ENCODE measurements at regions not wholly inside any gene's neighbourhood (a gene's known extent, or its start where the extent isn't known, plus 50 kb on each side); places are given as distances from the start of the nearest gene placed in this dataset.
A peak's percentile ranks its signal among the peaks of the same experiment; 100 is the strongest.
"Not testable (repeated sequence)": the region's sequence is repeated elsewhere in the genome, so short reads cannot be mapped to it uniquely, and the experiment has no call there.

- H3K4me3 ChIP-seq, result no peak overlapping the region
- no peaks in the 10 kb centered on the region for H3K4me1 ChIP-seq
- H3K4me2 ChIP-seq, result no peak overlapping the region
- no peaks in the 10 kb centered on the region for H3K36me3 ChIP-seq
- no peaks in the 10 kb centered on the region for H4K20me1 ChIP-seq
- TF ChIP-seq Cebpa-rat (IDR thresholded peaks at IDR 0.05), result no peak
- no peak overlapping the region for H3K9ac ChIP-seq
- no peaks in the 10 kb centered on the region for H3K9me3 ChIP-seq (replicated peaks in 1 of 11)
- H3K27me3 ChIP-seq, result no peaks in the 10 kb centered on the region
- no peak overlapping the region for H3K27ac ChIP-seq
These were observed 116.4 kb upstream of the LRFN5 start for GRCh38 chr14:41490323-41490722.

- no peak overlapping the region for H3K27ac ChIP-seq
- no peaks in the 10 kb centered on the region for H3K9me3 ChIP-seq (replicated peaks in 1 of 11)
- no peak overlapping the region for H3K4me3 ChIP-seq
- no peaks in the 10 kb centered on the region for H3K4me1 ChIP-seq
- H4K20me1 ChIP-seq, result no peaks in the 10 kb centered on the region
- no peak overlapping the region for H3K4me2 ChIP-seq
- no peaks in the 10 kb centered on the region for H3K36me3 ChIP-seq
- no peak for TF ChIP-seq Cebpa-rat (IDR thresholded peaks at IDR 0.05)
- H3K9ac ChIP-seq, result no peak overlapping the region
- H3K27me3 ChIP-seq, result no peaks in the 10 kb centered on the region
These were observed 117.2 kb upstream of the LRFN5 start for GRCh38 chr14:41489315-41489972.

DNA sequence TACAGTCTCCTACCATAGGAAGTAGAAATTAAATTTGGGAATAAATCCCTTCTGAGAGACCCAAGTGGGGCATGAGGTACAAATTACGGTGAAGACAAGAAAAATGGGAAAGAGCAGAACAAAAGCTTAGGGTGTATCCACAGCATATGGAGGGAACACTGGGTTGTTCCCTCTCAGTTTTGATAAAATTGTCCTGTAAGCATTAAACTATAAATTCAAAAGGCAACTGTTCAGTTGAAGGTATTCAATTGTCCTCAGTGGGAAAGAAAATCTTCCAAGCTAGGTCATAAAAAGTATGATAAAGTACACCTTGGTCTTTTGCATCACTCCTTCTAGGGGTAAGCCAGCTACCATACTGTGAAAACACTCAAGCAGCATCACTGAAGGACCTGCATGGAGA lies 118.3 kb upstream of the LRFN5 start:
- no peak overlapping the region for H3K4me2 ChIP-seq

DNA sequence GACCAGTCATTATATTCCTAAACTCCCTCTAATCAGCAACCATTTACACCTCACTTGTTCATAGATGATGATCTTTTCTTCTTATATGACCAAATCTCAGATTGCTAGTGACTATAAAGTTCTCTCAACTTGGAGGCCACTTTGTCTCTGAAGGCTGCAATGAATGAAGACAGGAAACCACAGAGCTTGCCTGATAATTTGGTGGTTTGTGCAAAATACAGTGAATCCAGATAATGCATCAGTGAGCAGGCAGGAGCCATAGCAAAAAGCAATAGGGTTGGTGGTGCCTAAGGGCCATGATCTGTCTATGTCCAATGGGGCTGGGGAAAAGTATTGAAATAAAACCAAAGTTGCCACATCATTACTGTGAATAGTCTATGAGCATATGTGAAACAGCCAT lies 123.8 kb upstream of the LRFN5 start:
- H3K4me2 ChIP-seq, result peak overlapping the region; percentile 6 to 62 (median 37); a peak in 14 of 22 replicates
- no peak overlapping the region for H3K4me3 ChIP-seq
- H3K27me3 ChIP-seq, result no peaks in the 10 kb centered on the region
- no peak overlapping the region for H3K27ac ChIP-seq
- H3K9ac ChIP-seq, result no peak overlapping the region
- peaks cover 7 to 12% (median 10%) of the 10 kb centered on the region in 10 experiments; a peak in 18 of 20 replicates for H3K4me1 ChIP-seq
- H3K9me3 ChIP-seq (replicated peaks in 1 of 11), result no peaks in the 10 kb centered on the region
- H4K20me1 ChIP-seq, result no peaks in the 10 kb centered on the region
- no peak for TF ChIP-seq Cebpa-rat (IDR thresholded peaks at IDR 0.05)
- H3K36me3 ChIP-seq, result no peaks in the 10 kb centered on the region

More for the DNA sequence above, 118.3 kb upstream of the LRFN5 start:
- H3K36me3 ChIP-seq, result no peaks in the 10 kb centered on the region
- H3K4me3 ChIP-seq, result no peak overlapping the region
- H3K27ac ChIP-seq, result no peak overlapping the region
- H3K9me3 ChIP-seq (replicated peaks in 1 of 11), result no peaks in the 10 kb centered on the region
- no peak overlapping the region for H3K9ac ChIP-seq
- no peaks in the 10 kb centered on the region for H3K4me1 ChIP-seq
- no peaks in the 10 kb centered on the region for H3K27me3 ChIP-seq
- TF ChIP-seq Cebpa-rat (IDR thresholded peaks at IDR 0.05), result no peak
- no peaks in the 10 kb centered on the region for H4K20me1 ChIP-seq

DNA sequence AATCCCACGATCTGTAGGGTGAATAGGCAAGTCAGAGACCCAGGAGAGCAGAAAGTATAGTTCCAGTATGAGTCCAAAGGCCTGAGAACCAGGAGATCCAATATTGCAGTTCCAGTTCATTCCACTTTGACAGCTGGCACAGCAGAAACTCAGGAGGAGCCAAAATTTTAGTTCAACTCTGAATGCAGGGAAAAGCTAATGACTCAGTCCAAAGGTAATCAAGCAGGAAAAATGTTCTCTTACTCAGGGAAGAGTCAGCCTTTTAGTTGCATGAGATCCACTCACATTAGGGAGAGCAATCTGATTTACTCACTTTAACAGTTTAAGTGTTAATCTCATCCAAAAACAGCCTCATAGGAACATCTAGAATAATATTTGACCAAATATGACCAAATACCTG lies 130.2 kb upstream of the LRFN5 start:
- Histone ChIP-seq H3K9ac (no peak overlapping the region), H3K4me2 (no peak overlapping the region)

DNA sequence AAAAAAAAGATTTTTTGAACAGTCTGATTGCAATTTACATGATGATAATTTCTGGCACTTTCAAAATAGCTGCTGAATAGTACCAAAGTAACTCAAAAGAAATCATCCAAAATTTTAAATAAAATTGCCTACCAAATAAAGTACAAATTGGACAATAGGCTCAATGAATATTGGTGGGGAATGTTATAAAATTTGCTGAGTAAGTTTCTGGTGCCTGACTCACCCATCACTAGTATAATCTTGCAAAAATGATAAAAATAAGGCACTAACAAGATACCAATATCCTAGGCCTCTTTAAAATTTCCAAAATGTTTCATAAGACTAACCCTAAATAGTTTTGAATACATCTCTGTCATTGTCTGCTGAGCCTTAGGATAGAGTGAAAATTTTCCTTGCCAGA lies 145.3 kb upstream of the LRFN5 start:
- Histone ChIP-seq H3K36me3 (no peaks in the 10 kb centered on the region), H3K9ac (no peak overlapping the region), H3K27ac (no peak overlapping the region), H4K20me1 (no peaks in the 10 kb centered on the region), H3K4me1 (no peaks in the 10 kb centered on the region), H3K4me3 (no peak overlapping the region), H3K27me3 (no peaks in the 10 kb centered on the region), H3K9me3 (replicated peaks in 1 of 11) (no peaks in the 10 kb centered on the region), H3K4me2 (no peak overlapping the region)
- no peak for TF ChIP-seq Cebpa-rat (IDR thresholded peaks at IDR 0.05)

More for the DNA sequence above, 130.2 kb upstream of the LRFN5 start:
- no peak overlapping the region for H3K27ac ChIP-seq
- TF ChIP-seq Cebpa-rat (IDR thresholded peaks at IDR 0.05), result no peak
- no peaks in the 10 kb centered on the region for H3K4me1 ChIP-seq
- H3K36me3 ChIP-seq, result no peaks in the 10 kb centered on the region
- H3K27me3 ChIP-seq, result no peaks in the 10 kb centered on the region
- no peaks in the 10 kb centered on the region for H4K20me1 ChIP-seq
- H3K4me3 ChIP-seq, result no peak overlapping the region
- H3K9me3 ChIP-seq (replicated peaks in 1 of 11), result no peaks in the 10 kb centered on the region

GRCh38 chr14:41457393-41457792 lies 149.3 kb upstream of the LRFN5 start:
- no peaks in the 10 kb centered on the region for H3K4me1 ChIP-seq
- H3K27ac ChIP-seq, result no peak overlapping the region
- H3K9ac ChIP-seq, result no peak overlapping the region
- H3K4me3 ChIP-seq, result no peak overlapping the region
- no peak for TF ChIP-seq Cebpa-rat (IDR thresholded peaks at IDR 0.05)
- no peaks in the 10 kb centered on the region for H3K36me3 ChIP-seq
- no peak overlapping the region for H3K4me2 ChIP-seq
- no peaks in the 10 kb centered on the region for H3K9me3 ChIP-seq (replicated peaks in 1 of 11)
- H4K20me1 ChIP-seq, result no peaks in the 10 kb centered on the region
- H3K27me3 ChIP-seq, result no peaks in the 10 kb centered on the region

DNA sequence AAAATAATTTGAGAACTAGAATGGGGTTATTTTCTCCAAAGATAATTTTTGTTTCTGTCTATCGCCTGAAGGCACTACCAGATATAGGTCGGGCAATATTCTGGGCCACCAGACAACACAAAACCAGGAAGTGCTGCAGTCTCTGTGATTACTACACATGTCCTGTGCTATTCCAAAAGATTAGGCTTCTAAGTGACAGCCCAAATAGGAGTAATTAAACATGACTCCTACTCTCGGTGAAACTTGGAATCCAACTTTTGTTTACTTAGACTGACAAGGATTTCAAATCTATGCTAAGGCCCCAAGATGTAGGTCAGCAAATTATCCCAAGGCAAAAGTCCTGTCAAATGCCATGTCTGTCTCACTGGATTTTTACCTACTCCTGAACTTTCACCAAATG lies 157.6 kb upstream of the LRFN5 start:
- no peak for TF ChIP-seq Cebpa-rat (IDR thresholded peaks at IDR 0.05)
- no peaks in the 10 kb centered on the region for H3K4me1 ChIP-seq
- H3K9me3 ChIP-seq (replicated peaks in 1 of 11), result no peaks in the 10 kb centered on the region
- no peaks in the 10 kb centered on the region for H3K36me3 ChIP-seq
- H3K27me3 ChIP-seq, result no peaks in the 10 kb centered on the region
- no peaks in the 10 kb centered on the region for H4K20me1 ChIP-seq
- H3K27ac ChIP-seq, result no peak overlapping the region
- H3K4me2 ChIP-seq, result no peak overlapping the region
- no peak overlapping the region for H3K9ac ChIP-seq
- no peak overlapping the region for H3K4me3 ChIP-seq

DNA sequence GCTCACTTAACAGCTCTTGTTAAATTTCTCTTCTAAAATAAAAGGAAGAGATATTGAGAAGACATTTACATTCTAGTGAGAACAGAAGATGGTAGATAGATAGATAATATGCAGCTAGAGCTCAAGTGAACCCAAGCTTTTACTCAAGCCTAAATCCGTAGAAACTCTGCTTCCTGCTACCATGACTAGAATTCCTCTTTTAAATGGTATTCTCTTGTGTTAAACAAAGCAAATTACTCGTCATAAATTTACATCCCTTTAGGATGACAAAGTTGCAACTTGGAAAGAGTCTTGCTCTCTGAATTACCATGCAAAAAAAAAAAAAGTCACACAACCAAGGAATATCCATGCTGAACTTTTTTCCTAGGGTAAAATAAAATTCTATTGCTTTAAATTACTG lies 160.7 kb upstream of the LRFN5 start:
- H3K4me1 ChIP-seq, result no peaks in the 10 kb centered on the region
- H3K9me3 ChIP-seq (replicated peaks in 1 of 11), result no peaks in the 10 kb centered on the region
- TF ChIP-seq Cebpa-rat (IDR thresholded peaks at IDR 0.05), result no peak
- no peaks in the 10 kb centered on the region for H3K27me3 ChIP-seq
- H3K27ac ChIP-seq, result no peak overlapping the region
- H3K9ac ChIP-seq, result no peak overlapping the region
- no peak overlapping the region for H3K4me3 ChIP-seq
- no peaks in the 10 kb centered on the region for H4K20me1 ChIP-seq
- no peak overlapping the region for H3K4me2 ChIP-seq
- no peaks in the 10 kb centered on the region for H3K36me3 ChIP-seq

DNA sequence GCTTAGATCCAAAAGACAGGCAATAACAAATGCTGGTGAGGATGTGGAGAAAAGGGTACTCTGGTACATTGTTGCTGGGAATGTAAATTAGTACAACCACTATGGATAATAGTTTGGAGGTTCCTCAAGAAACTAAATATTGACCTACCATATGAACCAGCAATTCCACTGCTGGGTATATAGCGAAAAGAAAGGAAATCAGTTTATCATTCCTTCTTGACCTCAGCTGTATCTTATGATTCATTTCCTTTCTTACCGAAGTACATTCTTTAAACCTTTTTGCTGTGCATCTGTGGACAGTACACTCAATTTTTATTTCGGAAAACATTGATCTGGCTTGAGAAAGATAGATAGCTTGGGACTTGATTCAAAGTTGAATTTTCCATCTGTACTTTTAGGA lies 183.2 kb upstream of the LRFN5 start:
- peaks cover 0 to 6% (median 0%) of the 10 kb centered on the region in 10 experiments; a peak in 1 of 20 replicates for H3K4me1 ChIP-seq
- no peak for TF ChIP-seq Cebpa-rat (IDR thresholded peaks at IDR 0.05)
- H3K27me3 ChIP-seq, result no peaks in the 10 kb centered on the region
- H3K36me3 ChIP-seq, result no peaks in the 10 kb centered on the region
- H3K9me3 ChIP-seq (replicated peaks in 1 of 11), result no peaks in the 10 kb centered on the region
- no peaks in the 10 kb centered on the region for H4K20me1 ChIP-seq
- H3K4me2 ChIP-seq, result no peak overlapping the region
- H3K4me3 ChIP-seq, result no peak overlapping the region
- H3K9ac ChIP-seq, result no peak overlapping the region
- no peak overlapping the region for H3K27ac ChIP-seq

DNA sequence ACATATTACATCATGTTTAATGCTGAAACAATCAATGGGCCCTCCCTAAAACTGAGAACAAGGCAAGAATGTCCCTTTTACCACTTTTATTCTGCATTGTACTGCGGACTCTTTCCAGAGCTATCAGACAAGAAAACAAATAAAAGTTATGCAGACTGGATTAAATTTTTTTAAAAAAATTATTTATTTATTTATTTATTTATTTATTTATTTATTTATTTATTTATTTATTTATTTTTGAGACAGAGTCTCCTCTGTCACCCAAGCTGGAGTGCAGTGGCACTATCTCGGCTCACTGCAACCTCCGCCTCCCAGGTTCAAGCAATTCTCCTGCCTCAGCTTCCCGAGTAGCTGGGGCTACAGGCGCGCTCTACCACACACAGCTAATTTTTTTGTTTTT lies 185.4 kb upstream of the LRFN5 start:
- not testable (repeated sequence) for H3K27me3 ChIP-seq; H3K4me1 ChIP-seq; H3K4me3 ChIP-seq; H3K9me3 ChIP-seq (replicated peaks in 1 of 11); H4K20me1 ChIP-seq; H3K27ac ChIP-seq; H3K36me3 ChIP-seq; H3K9ac ChIP-seq; H3K4me2 ChIP-seq
